Activated T-helper 2 cell treated with anti-CD3 and anti-CD28 coated beads, Interferon-gamma antibody, Interleukin-2, Interleukin-4, amounts not matched to agents 10 μg/mL and 5 μg/mL and 100 μg/mL, durations not matched to agents 14 hours and 24 hours and 36 hours (primary cell): ENCODE measurements at regions not wholly inside any gene's neighbourhood (a gene's known extent, or its start where the extent isn't known, plus 50 kb on each side); places are given as distances from the start of the nearest gene placed in this dataset.

Experiments
- DNase-seq: peaks from one replicate; pipeline ENCODE4 v3.0.0; 2021; ENCODE audit warnings: low spot score
- H3K27ac Mint-ChIP-seq: one replicate; pipeline ENCODE4 v1.8.0; 2021; ENCODE audit warnings: mixed read lengths
- H3K27me3 Mint-ChIP-seq: one replicate; pipeline ENCODE4 v1.8.0; 2021; ENCODE audit warnings: low read depth, mixed read lengths
- H3K36me3 Mint-ChIP-seq: one replicate; pipeline ENCODE4 v1.8.0; 2021; ENCODE audit warnings: low read depth, mixed read lengths
- H3K4me1 Mint-ChIP-seq: one replicate; pipeline ENCODE4 v1.8.0; 2021; ENCODE audit warnings: low read depth, mixed read lengths
- H3K4me3 Mint-ChIP-seq: one replicate; pipeline ENCODE4 v1.8.0; 2021; ENCODE audit warnings: low read depth, mild to moderate bottlenecking, moderate library complexity, mixed read lengths
- H3K9me3 Mint-ChIP-seq: one replicate; pipeline ENCODE4 v1.8.0; 2021; ENCODE audit warnings: mixed read lengths
- intact Hi-C: fragments of 100-400 bp; cut with micrococcal nuclease; formaldehyde crosslinking; loops from one replicate; pipeline ENCODE4 v1.15.1; 2023

- intact Hi-C loops = no loop called here
Measured at GRCh38 chr6:100181309-100181708, 187.3 kb upstream of the MCHR2 start.

GRCh38 chr6:100179576-100179975 lies 185.6 kb upstream of the MCHR2 start:
- H3K36me3 Mint-ChIP-seq = no peaks in the 10 kb centered on the region
- peaks cover 7% of the 10 kb centered on the region for H3K27me3 Mint-ChIP-seq
- intact Hi-C loops = no loop called here
- H3K4me3 Mint-ChIP-seq = no peak overlapping the region
- H3K27ac Mint-ChIP-seq = no peak overlapping the region
- no peak for DNase-seq
- H3K9me3 Mint-ChIP-seq = no peaks in the 10 kb centered on the region
- H3K4me1 Mint-ChIP-seq = peaks cover 14% of the 10 kb centered on the region

More at GRCh38 chr6:100181309-100181708, 187.3 kb upstream of the MCHR2 start:
- Mint-ChIP-seq H3K27ac (no peak overlapping the region), H3K27me3 (peaks cover 7% of the 10 kb centered on the region), H3K4me1 (peaks cover 11% of the 10 kb centered on the region), H3K36me3 (no peaks in the 10 kb centered on the region), H3K4me3 (no peak overlapping the region), H3K9me3 (no peaks in the 10 kb centered on the region)
- no peak for DNase-seq

DNA sequence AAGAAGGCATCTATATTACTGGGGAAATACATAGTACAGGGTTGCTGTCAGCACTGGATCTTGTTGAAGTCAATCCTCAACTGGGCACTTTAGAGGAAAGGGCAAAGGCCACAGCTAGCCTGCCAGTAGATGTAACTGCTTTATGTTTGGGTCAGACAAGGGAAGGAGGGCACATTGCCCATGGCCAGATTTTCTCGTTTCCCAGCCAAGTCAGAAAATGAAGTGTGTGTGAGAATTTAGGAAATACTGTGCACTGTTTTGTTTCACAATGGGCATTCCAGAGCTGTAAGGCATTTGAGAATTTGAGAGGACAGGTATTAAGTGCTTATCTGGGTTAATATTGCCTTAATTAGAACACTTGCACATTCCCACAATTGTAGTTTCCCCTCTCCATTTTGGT lies 183.9 kb upstream of the MCHR2 start:
- DNase-seq = no peak
- intact Hi-C loops = no loop called here
- H3K4me1 Mint-ChIP-seq = peaks cover 19% of the 10 kb centered on the region
- H3K36me3 Mint-ChIP-seq = no peaks in the 10 kb centered on the region
- no peaks in the 10 kb centered on the region for H3K9me3 Mint-ChIP-seq
- H3K4me3 Mint-ChIP-seq = no peak overlapping the region
- no peak overlapping the region for H3K27ac Mint-ChIP-seq
- H3K27me3 Mint-ChIP-seq = peaks cover 2% of the 10 kb centered on the region

GRCh38 chr6:100176951-100177710 lies 183.1 kb upstream of the MCHR2 start:
- no peaks in the 10 kb centered on the region for H3K9me3 Mint-ChIP-seq
- H3K36me3 Mint-ChIP-seq = no peaks in the 10 kb centered on the region
- no peak overlapping the region for H3K27ac Mint-ChIP-seq
- DNase-seq = no peak
- intact Hi-C loops = no loop called here
- peaks cover 2% of the 10 kb centered on the region for H3K27me3 Mint-ChIP-seq
- peaks cover 27% of the 10 kb centered on the region for H3K4me1 Mint-ChIP-seq
- H3K4me3 Mint-ChIP-seq = no peak overlapping the region

- peaks cover 2% of the 10 kb centered on the region for H3K27me3 Mint-ChIP-seq
- intact Hi-C loops = no loop called here
- H3K27ac Mint-ChIP-seq = no peak overlapping the region
- no peak for DNase-seq
- no peak overlapping the region for H3K4me3 Mint-ChIP-seq
- no peaks in the 10 kb centered on the region for H3K36me3 Mint-ChIP-seq
- H3K4me1 Mint-ChIP-seq = peaks cover 34% of the 10 kb centered on the region
- no peaks in the 10 kb centered on the region for H3K9me3 Mint-ChIP-seq
Measured at GRCh38 chr6:100176311-100176950, 182.4 kb upstream of the MCHR2 start.

DNA sequence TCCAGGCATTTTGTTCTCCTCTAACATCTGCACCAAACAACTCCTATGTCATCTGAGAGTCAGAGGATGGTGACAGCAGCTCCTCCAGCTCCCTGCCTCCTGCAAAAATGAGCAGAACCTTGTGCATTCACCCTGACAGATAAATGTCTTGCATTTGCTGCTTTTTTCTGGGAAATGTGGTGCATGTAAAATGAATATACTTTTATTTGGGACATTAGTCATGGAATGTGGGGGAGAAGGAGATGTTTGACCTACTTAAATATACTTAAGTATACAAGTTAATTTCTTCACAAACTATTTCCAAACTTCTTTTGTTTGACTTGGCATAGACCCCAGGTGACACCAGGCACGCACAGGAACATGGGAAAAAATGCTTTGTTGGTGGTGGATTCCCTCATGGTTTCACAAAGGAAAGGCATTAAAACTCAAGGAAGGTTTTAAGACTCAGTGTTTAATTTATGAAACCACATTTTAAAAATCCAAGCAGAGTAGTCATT lies 181.8 kb upstream of the MCHR2 start:
- intact Hi-C loops = no loop called here

DNA sequence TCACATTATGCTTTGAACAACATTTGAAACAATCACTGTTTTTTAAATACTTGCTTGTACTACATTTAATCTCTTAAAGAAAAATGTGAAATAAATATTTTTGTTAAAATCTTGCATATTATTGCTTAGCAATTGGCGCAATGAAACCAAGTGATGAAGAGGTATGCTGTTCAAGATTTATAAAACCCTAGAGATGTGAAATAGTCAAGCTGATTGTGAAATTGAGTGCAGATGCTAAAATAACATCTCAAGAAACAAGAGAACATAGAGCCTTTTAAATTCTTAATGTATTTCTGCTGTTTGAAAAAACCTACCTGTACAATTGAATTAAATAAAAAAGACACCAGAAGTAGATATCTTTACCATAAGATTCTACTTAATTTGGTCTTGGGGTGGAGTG lies 179.2 kb upstream of the MCHR2 start:
- no peaks in the 10 kb centered on the region for H3K9me3 Mint-ChIP-seq
- peaks cover 4% of the 10 kb centered on the region for H3K36me3 Mint-ChIP-seq
- no peak for DNase-seq
- H3K4me3 Mint-ChIP-seq = no peak overlapping the region
- intact Hi-C loops = no loop called here
- H3K27ac Mint-ChIP-seq = no peak overlapping the region
- H3K27me3 Mint-ChIP-seq = no peaks in the 10 kb centered on the region
- peaks cover 57% of the 10 kb centered on the region for H3K4me1 Mint-ChIP-seq

More for the DNA sequence above, 181.8 kb upstream of the MCHR2 start:
- no peak overlapping the region for H3K27ac Mint-ChIP-seq
- peaks cover 2% of the 10 kb centered on the region for H3K27me3 Mint-ChIP-seq
- no peak for DNase-seq
- no peaks in the 10 kb centered on the region for H3K9me3 Mint-ChIP-seq
- no peaks in the 10 kb centered on the region for H3K36me3 Mint-ChIP-seq
- peaks cover 40% of the 10 kb centered on the region for H3K4me1 Mint-ChIP-seq
- H3K4me3 Mint-ChIP-seq = no peak overlapping the region

- intact Hi-C loops = loop anchor here (1.0 kb wide), 3 partner anchors 46 to 303 kb away; no protein-coding TSS in a partner anchor
Measured at GRCh38 chr6:100172322-100172713, 178.3 kb upstream of the MCHR2 start.

DNA sequence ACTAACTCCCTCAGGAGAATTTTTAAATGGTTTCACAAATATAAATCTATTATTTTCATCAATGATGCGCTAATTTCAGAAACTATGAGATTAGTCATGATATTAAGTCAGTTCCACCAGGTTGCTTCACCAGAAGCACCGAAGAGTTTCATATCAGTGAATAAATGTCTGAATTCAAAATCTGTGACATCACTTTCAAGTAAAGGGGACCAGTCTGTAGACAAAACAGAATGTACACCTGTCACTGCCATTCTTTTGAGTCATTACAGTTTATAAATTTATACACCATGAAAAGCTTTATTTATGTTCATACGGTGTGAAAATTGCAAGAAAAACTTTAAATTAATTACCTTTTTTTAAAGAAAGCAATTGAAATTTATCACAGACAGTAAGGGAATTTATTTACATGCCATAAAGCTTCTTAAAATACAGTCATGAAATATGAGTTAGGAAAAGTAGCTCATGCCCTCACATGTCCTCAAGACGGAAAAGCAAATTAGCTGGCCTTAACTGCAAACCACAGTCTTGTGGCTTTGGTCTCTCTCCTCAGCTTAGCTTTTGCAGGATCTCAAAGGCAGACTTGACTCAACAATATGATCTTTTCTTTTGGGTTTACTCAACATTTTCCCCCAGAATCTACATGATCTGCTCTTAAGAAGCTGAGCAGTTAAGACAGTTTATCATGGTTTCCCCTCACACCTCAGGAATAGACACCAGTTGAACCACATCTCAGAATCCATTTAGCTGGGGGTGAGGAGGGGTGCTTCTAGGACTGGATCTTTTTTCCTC lies 177.7 kb upstream of the MCHR2 start:
- Mint-ChIP-seq H3K4me1 (peaks cover 60% of the 10 kb centered on the region), H3K27me3 (no peaks in the 10 kb centered on the region), H3K9me3 (no peaks in the 10 kb centered on the region), H3K4me3 (no peak overlapping the region), H3K36me3 (peaks cover 7% of the 10 kb centered on the region), H3K27ac (peak overlapping the region; percentile 55)
- intact Hi-C loops = loop anchor here (1.0 kb wide), 4 partner anchors 45 to 304 kb away; no protein-coding TSS in a partner anchor
- DNase-seq = peak; percentile 28

More at GRCh38 chr6:100172322-100172713, 178.3 kb upstream of the MCHR2 start:
- H3K4me1 Mint-ChIP-seq = peaks cover 63% of the 10 kb centered on the region
- no peak for DNase-seq
- no peak overlapping the region for H3K4me3 Mint-ChIP-seq
- H3K36me3 Mint-ChIP-seq = peaks cover 7% of the 10 kb centered on the region
- no peaks in the 10 kb centered on the region for H3K27me3 Mint-ChIP-seq
- no peaks in the 10 kb centered on the region for H3K9me3 Mint-ChIP-seq
- H3K27ac Mint-ChIP-seq = peak overlapping the region; percentile 55

DNA sequence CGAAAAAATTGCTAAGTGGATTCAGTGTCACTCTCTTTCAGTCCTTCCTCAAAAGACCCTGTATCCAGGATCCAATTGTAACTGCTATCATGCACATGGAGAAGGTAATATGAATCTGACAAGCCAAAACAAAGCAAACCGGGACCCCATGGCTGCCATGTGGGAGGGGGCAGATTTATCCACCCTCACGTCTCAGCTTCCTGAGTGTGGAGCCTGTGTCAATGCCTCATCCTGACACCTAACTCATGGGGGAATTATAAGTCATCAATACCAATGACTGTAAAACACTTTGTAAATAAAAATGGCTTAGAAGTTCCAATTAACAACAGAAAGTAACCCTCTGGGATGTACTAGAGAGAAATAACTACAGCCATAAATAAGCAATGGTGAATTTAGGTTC lies 174.1 kb upstream of the MCHR2 start:
- no peaks in the 10 kb centered on the region for H3K9me3 Mint-ChIP-seq
- peaks cover 7% of the 10 kb centered on the region for H3K36me3 Mint-ChIP-seq
- no peak overlapping the region for H3K27ac Mint-ChIP-seq
- no peak for DNase-seq
- no peak overlapping the region for H3K4me3 Mint-ChIP-seq
- intact Hi-C loops = no loop called here
- no peaks in the 10 kb centered on the region for H3K27me3 Mint-ChIP-seq
- peaks cover 47% of the 10 kb centered on the region for H3K4me1 Mint-ChIP-seq

- Mint-ChIP-seq H3K4me3 (no peak overlapping the region), H3K27ac (no peak overlapping the region), H3K27me3 (no peaks in the 10 kb centered on the region), H3K36me3 (peaks cover 7% of the 10 kb centered on the region), H3K9me3 (no peaks in the 10 kb centered on the region), H3K4me1 (peaks cover 41% of the 10 kb centered on the region)
- intact Hi-C loops = no loop called here
- no peak for DNase-seq
Measured at GRCh38 chr6:100167585-100167984, 173.6 kb upstream of the MCHR2 start.

- Mint-ChIP-seq H3K4me1 (peaks cover 35% of the 10 kb centered on the region), H3K9me3 (no peaks in the 10 kb centered on the region), H3K4me3 (no peak overlapping the region), H3K27ac (no peak overlapping the region), H3K27me3 (no peaks in the 10 kb centered on the region), H3K36me3 (peaks cover 7% of the 10 kb centered on the region)
- intact Hi-C loops = no loop called here
- no peak for DNase-seq
Measured at GRCh38 chr6:100166956-100167355, 172.9 kb upstream of the MCHR2 start.
